K562 (cell line): ENCODE measurements at regions not wholly inside any gene's neighbourhood (a gene's known extent, or its start where the extent isn't known, plus 50 kb on each side); places are given as distances from the start of the nearest gene placed in this dataset.

ENCODE experiments used
- ATAC-seq: fragments of 200-7000 bp; cut with Tn5 transposase; 3 replicates; pipeline ENCODE4 v1.9.1; 2020; ENCODE audit warnings: moderate library complexity
- BruUV-seq: library from RNA; stranded (reverse); fragments of 400-500 nt; replicated peaks from 2 replicates; lab custom pipeline; 2021; lab: Mats Ljungman, UMichigan
- CTCF ChIA-PET: fragments of 300-600 bp; formaldehyde crosslinking; extraction: SDS; loops from one replicate; lab custom pipeline; 2021; ENCODE audit warnings: low intra/inter-chr PET ratio; lab: Yijun Ruan, JAX
- POLR2A ChIA-PET: fragments of 300-600, 350-650 bp; sonication (Branson Sonifier 250); formaldehyde crosslinking; extraction: SDS; loops from one replicate; lab custom pipeline; 2021; ENCODE audit warnings: antibody characterized with exemption, inconsistent platforms; lab: Yijun Ruan, JAX
- DNase-seq, 4 experiments: peaks; one replicate each; pipeline versions ENCODE4 v3.0.0 to v3.0.0-alpha.2; 2011 to 2018; ENCODE audit warnings: low spot score in 3 of 4, mixed read lengths in 3 of 4; ENCODE audit errors: extremely low read depth in 1 of 4
- FAIRE-seq: peaks from 2 replicates; lab custom pipeline; 2011; peaks lifted over from hg19 to GRCh38; lab: Jason Lieb, UNC
- H2AFZ ChIP-seq: 2 replicates; pipeline ENCODE4 v1.6.0; 2011; ENCODE audit warnings: low read depth, low read length, control low read depth, inconsistent platforms
- H3K27ac ChIP-seq: fragments of 200-600 bp; 3 replicates; pipeline ENCODE4 v1.8.0; 2011; ENCODE audit warnings: low read depth, mild to moderate bottlenecking, control low read depth, inconsistent platforms, low read length, moderate library complexity, mixed read lengths; ENCODE audit errors: extremely low read depth
- H3K27me3 ChIP-seq, 2 experiments: fragments of 300-600 bp in 1 of 2; 2 replicates in 1 of 2; 3 replicates in 1 of 2; pipeline versions ENCODE4 v1.6.0 to v1.8.0; 2011; ENCODE audit warnings: inconsistent platforms in 2 of 2, low read length in 2 of 2, mild to moderate bottlenecking in 1 of 2, mixed read lengths in 1 of 2, moderate library complexity in 1 of 2; ENCODE audit not compliant: control insufficient read depth in 2 of 2, insufficient read depth in 2 of 2
- H3K36me3 ChIP-seq: fragments of 300-600 bp; 3 replicates; pipeline ENCODE4 v1.8.0; 2011; ENCODE audit warnings: mild to moderate bottlenecking, low read length, inconsistent platforms; ENCODE audit not compliant: control insufficient read depth, insufficient read depth
- H3K4me1 ChIP-seq, 2 experiments: fragments of 200-600 bp in 1 of 2; replicated peaks in 1 of 2; 2 replicates in 1 of 2; 3 replicates in 1 of 2; pipeline versions ENCODE4 v1.5.1 to v1.8.0; 2011; ENCODE audit warnings: inconsistent platforms in 2 of 2, low read length in 2 of 2, mild to moderate bottlenecking in 1 of 2, mixed read lengths in 1 of 2, moderate library complexity in 1 of 2; ENCODE audit not compliant: control insufficient read depth in 2 of 2, insufficient read depth in 2 of 2
- H3K4me2 ChIP-seq: 2 replicates; pipeline ENCODE4 v1.6.1; 2011; ENCODE audit warnings: low read length, control low read depth, inconsistent platforms, mixed read lengths; ENCODE audit not compliant: insufficient read depth
- H3K4me3 ChIP-seq: fragments of 200-600 bp; sonication (generic), shearing (Covaris generic); 2 replicates; pipeline ENCODE4 v1.5.1; 2016; ENCODE audit warnings: control low read depth, inconsistent platforms
- H3K79me2 ChIP-seq: fragments of 200-600 bp; 3 replicates; pipeline ENCODE4 v1.8.0; 2011; ENCODE audit warnings: low read length, inconsistent platforms; ENCODE audit not compliant: control insufficient read depth, insufficient read depth
- H3K9ac ChIP-seq, 2 experiments: 2 replicates each; pipeline versions ENCODE4 v1.6.0 to v1.6.1; 2011; ENCODE audit warnings: low read depth in 2 of 2, low read length in 2 of 2, control low read depth in 1 of 2, inconsistent platforms in 1 of 2, mild to moderate bottlenecking in 1 of 2, mixed read lengths in 1 of 2; ENCODE audit not compliant: insufficient read depth in 1 of 2
- H3K9me1 ChIP-seq: one replicate; pipeline ENCODE4 v1.6.0; 2011; ENCODE audit warnings: inconsistent platforms, mild to moderate bottlenecking, low read length, moderate library complexity; ENCODE audit not compliant: control insufficient read depth, insufficient read depth
- H3K9me3 ChIP-seq: replicated peaks from 2 replicates; pipeline ENCODE4 v1.5.1; 2011; ENCODE audit warnings: low read depth, low read length, inconsistent platforms; ENCODE audit not compliant: control insufficient read depth, insufficient read depth
- H4K20me1 ChIP-seq: replicated peaks from 2 replicates; pipeline ENCODE4 v1.6.1; 2011; ENCODE audit warnings: low read length, inconsistent platforms, mixed read lengths; ENCODE audit not compliant: control insufficient read depth, insufficient read depth
- BRD9 ChIP-seq: fragments of 450-650 bp; IDR thresholded peaks from 2 replicates; pipeline ENCODE4 v1.6.1; 2018; ENCODE audit warnings: low read depth; ENCODE audit not compliant: partially characterized antibody
- MYC ChIP-seq, 2 experiments: fragments of 250-450 bp in 1 of 2; sonication (Bioruptor Pico) in 1 of 2; IDR thresholded peaks; 2 replicates each; pipeline versions ENCODE4 v1.5.1 to v1.6.1; 2012 to 2021; ENCODE audit warnings: low read depth in 2 of 2, borderline replicate concordance in 1 of 2, improper control_type of control experiment in 1 of 2, low read length in 1 of 2, mild to moderate bottlenecking in 1 of 2, moderate library complexity in 1 of 2
- TEAD1 ChIP-seq, 2 experiments: fragments of 450-650 bp in 1 of 2; sonication (generic) in 1 of 2; formaldehyde crosslinking; IDR thresholded peaks; 2 replicates each; pipeline versions ENCODE4 v1.4.0 to v1.8.0; 2020 to 2022; ENCODE audit warnings: mild to moderate bottlenecking in 2 of 2, missing genetic modification reagents in 1 of 2
- ZBTB33 ChIP-seq: sonication (generic); formaldehyde crosslinking; IDR thresholded peaks from 2 replicates; pipeline ENCODE4 v1.8.1; 2023; ENCODE audit warnings: mild to moderate bottlenecking, missing genetic modification reagents
- in situ Hi-C: fragments of 300-500 bp; cut with MboI; formaldehyde crosslinking; loops from 4 replicates; pipeline ENCODE4 v1.15.0; 2018; ENCODE audit warnings: inconsistent platforms, mixed read lengths
- intact Hi-C: fragments of 100-400 bp; cut with micrococcal nuclease; formaldehyde crosslinking; loops from 2 replicates; pipeline ENCODE4 v1.14.2; 2022

- ChIA-PET CTCF (no interaction called here), POLR2A (no interaction called here)
- ATAC-seq, result no peak
- Histone ChIP-seq H2AFZ (no peak overlapping the region), H3K79me2 (no peaks in the 10 kb centered on the region), H3K4me3 (no peak overlapping the region), H3K9me3 (no peaks in the 10 kb centered on the region), H3K4me1 (no peaks in the 10 kb centered on the region), H3K27ac (no peak overlapping the region), H3K4me2 (no peak overlapping the region), H3K36me3 (no peaks in the 10 kb centered on the region), H3K9me1 (no peaks in the 10 kb centered on the region), H3K27me3 (no peaks in the 10 kb centered on the region), H4K20me1 (no peaks in the 10 kb centered on the region), H3K9ac (no peak overlapping the region)
- TF ChIP-seq BRD9 (no peak), ZBTB33 (CRISPR knock-in tag) (no peak), MYC (IDR thresholded peaks at IDR 0.05; ENCODE audit: low read depth, low read length) (no peak), MYC (CRISPR knock-in tag; IDR thresholded peaks at IDR 0.05; ENCODE audit: borderline replicate concordance, low read depth) (no peak), TEAD1 (CRISPR knock-in tag; IDR thresholded peaks at IDR 0.05) (no peak)
- no peak for FAIRE-seq
- in situ Hi-C loops, result no loop called here
- intact Hi-C loops, result no loop called here
- no TSS peak for BruUV-seq
- no peak for DNase-seq
These were observed 1437.5 kb upstream of the CDH8 start for GRCh38 chr16:63473725-63474124.
